ENCODE measurements at regions not wholly inside any gene's neighbourhood (a gene's known extent, or its start where the extent isn't known, plus 50 kb on each side); places are given as distances from the start of the nearest gene placed in this dataset.
"Not testable (repeated sequence)": the region's sequence is repeated elsewhere in the genome, so short reads cannot be mapped to it uniquely, and the experiment has no call there.

GRCh38 chr3:72086743-72087087 lies 301.8 kb upstream of the PROK2 start:
- DNase-seq: no peak

GRCh38 chr3:72086042-72086742 lies 301.2 kb upstream of the PROK2 start:
- DNase-seq: no peak

GRCh38 chr3:72085036-72085435 lies 300.1 kb upstream of the PROK2 start:
- DNase-seq: no peak

- DNase-seq: no peak
Observed at GRCh38 chr3:72082776-72083462, 298.0 kb upstream of the PROK2 start.

- no peak for DNase-seq
Observed at GRCh38 chr3:72082186-72082715, 297.3 kb upstream of the PROK2 start.

GRCh38 chr3:72081471-72082185 lies 296.7 kb upstream of the PROK2 start:
- DNase-seq: no peak

- DNase-seq: no peak
Observed at GRCh38 chr3:72080800-72081199, 295.9 kb upstream of the PROK2 start.

GRCh38 chr3:72080095-72080494 lies 295.1 kb upstream of the PROK2 start:
- DNase-seq: no peak

- no peak for DNase-seq
Observed at GRCh38 chr3:72079369-72079872, 294.5 kb upstream of the PROK2 start.

GRCh38 chr3:72078676-72079368 lies 293.9 kb upstream of the PROK2 start:
- no peak for DNase-seq

GRCh38 chr3:72077473-72078259 lies 292.7 kb upstream of the PROK2 start:
- no peak for DNase-seq

GRCh38 chr3:72075848-72076247 lies 290.9 kb upstream of the PROK2 start:
- not testable (repeated sequence) for DNase-seq

GRCh38 chr3:72071624-72072023 lies 286.7 kb upstream of the PROK2 start:
- DNase-seq: no peak

GRCh38 chr3:72070005-72070404 lies 285.1 kb upstream of the PROK2 start:
- no peak for DNase-seq

- DNase-seq: no peak
Observed at GRCh38 chr3:72069543-72069942, 284.6 kb upstream of the PROK2 start.

GRCh38 chr3:72068621-72069020 lies 283.7 kb upstream of the PROK2 start:
- DNase-seq: no peak

GRCh38 chr3:72067721-72068120 lies 282.8 kb upstream of the PROK2 start:
- no peak for DNase-seq

- no peak for DNase-seq
Observed at GRCh38 chr3:72065872-72066641, 281.1 kb upstream of the PROK2 start.

- no peak for DNase-seq
Observed at GRCh38 chr3:72065236-72065635, 280.3 kb upstream of the PROK2 start.

- DNase-seq: not testable (repeated sequence)
Observed at GRCh38 chr3:72064727-72065126, 279.8 kb upstream of the PROK2 start.

- no peak for DNase-seq
Observed at GRCh38 chr3:72062017-72062416, 277.1 kb upstream of the PROK2 start.
